NB4 (cell line): ENCODE measurements at regions not wholly inside any gene's neighbourhood (a gene's known extent, or its start where the extent isn't known, plus 50 kb on each side); places are given as distances from the start of the nearest gene placed in this dataset.

Source experiments
- DNase-seq: peaks from one replicate; pipeline ENCODE4 v3.0.0; 2010; ENCODE audit warnings: low read depth
- H3K4me3 ChIP-seq: one replicate; pipeline ENCODE4 v1.5.1; 2011; ENCODE audit warnings: mild to moderate bottlenecking, low read depth, low read length, moderate library complexity
- MYC ChIP-seq: IDR thresholded peaks from 2 replicates; pipeline ENCODE4 v1.6.1; 2011; ENCODE audit warnings: low read depth, low read length
- POLR2A ChIP-seq: IDR thresholded peaks from 2 replicates; pipeline ENCODE4 v1.6.1; 2011; ENCODE audit warnings: mild to moderate bottlenecking; ENCODE audit not compliant: insufficient read length; ENCODE audit errors: extremely low read depth
- TF ChIP-seq, protein P1 (sequence below): IDR thresholded peaks from one replicate; pipeline ENCODE4 v1.5.1; 2012; ENCODE audit warnings: low read depth, low read length
- TF ChIP-seq, protein P2 (sequence below): IDR thresholded peaks from 2 replicates; pipeline ENCODE4 v1.6.1; 2011; ENCODE audit warnings: low read depth, low read length

DNA sequence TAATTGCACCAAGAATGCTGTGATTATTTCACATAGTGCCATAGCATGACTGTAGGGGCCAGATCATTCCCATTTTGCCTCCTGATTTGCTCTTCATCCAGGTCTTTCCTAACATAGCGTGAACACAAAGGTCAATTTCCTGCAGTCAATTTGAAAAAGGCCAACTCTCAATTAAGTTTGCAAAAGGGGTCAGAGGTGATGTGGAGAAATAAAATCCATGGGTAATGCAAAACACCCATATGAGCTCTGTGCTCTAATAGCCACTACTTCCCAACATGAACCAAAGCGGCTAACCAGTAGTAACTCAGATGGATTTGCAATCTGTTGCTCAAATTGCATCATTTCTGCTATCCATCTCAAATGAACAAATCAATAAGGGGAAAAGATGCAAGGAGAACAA is 275.5 kb upstream of the SOX9 start:
- H3K4me3 ChIP-seq: no peak overlapping the region
- TF ChIP-seq POLR2A: no peak
- TF ChIP-seq, protein P1, sequence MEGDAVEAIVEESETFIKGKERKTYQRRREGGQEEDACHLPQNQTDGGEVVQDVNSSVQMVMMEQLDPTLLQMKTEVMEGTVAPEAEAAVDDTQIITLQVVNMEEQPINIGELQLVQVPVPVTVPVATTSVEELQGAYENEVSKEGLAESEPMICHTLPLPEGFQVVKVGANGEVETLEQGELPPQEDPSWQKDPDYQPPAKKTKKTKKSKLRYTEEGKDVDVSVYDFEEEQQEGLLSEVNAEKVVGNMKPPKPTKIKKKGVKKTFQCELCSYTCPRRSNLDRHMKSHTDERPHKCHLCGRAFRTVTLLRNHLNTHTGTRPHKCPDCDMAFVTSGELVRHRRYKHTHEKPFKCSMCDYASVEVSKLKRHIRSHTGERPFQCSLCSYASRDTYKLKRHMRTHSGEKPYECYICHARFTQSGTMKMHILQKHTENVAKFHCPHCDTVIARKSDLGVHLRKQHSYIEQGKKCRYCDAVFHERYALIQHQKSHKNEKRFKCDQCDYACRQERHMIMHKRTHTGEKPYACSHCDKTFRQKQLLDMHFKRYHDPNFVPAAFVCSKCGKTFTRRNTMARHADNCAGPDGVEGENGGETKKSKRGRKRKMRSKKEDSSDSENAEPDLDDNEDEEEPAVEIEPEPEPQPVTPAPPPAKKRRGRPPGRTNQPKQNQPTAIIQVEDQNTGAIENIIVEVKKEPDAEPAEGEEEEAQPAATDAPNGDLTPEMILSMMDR: no peak
- TF ChIP-seq, protein P2, sequence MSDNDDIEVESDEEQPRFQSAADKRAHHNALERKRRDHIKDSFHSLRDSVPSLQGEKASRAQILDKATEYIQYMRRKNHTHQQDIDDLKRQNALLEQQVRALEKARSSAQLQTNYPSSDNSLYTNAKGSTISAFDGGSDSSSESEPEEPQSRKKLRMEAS: no peak
- no peak for TF ChIP-seq MYC
- DNase-seq: no peak

DNA sequence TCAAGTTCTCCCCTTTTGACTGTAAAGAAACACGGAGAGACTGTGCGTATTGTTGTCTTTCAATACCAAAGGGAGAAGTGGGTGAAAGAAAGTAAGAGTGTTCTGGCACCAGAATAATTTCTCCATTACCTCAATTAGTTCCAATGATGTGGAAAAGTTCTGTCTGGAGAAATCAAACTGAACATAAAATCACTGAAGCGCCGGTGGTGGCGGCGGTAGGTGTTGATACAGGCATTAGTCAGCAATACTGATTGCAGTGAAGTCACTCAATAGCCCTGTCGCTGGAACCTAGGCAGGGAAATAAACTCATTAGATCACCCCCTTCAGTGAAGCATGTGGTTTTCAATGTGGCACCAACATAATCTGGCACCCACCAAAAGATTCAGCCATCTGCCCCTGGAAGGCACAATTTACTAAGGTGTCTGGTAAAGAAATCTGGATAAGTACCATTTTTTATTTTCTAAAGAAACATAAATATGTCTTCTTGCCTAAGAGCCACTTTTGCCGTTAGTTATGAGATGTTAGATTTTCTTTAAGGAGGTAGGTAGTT is 274.2 kb upstream of the SOX9 start:
- DNase-seq: no peak
- TF ChIP-seq, protein P2: no peak
- TF ChIP-seq POLR2A: no peak
- no peak for TF ChIP-seq MYC
- TF ChIP-seq, protein P1: no peak
- H3K4me3 ChIP-seq: no peak overlapping the region

DNA sequence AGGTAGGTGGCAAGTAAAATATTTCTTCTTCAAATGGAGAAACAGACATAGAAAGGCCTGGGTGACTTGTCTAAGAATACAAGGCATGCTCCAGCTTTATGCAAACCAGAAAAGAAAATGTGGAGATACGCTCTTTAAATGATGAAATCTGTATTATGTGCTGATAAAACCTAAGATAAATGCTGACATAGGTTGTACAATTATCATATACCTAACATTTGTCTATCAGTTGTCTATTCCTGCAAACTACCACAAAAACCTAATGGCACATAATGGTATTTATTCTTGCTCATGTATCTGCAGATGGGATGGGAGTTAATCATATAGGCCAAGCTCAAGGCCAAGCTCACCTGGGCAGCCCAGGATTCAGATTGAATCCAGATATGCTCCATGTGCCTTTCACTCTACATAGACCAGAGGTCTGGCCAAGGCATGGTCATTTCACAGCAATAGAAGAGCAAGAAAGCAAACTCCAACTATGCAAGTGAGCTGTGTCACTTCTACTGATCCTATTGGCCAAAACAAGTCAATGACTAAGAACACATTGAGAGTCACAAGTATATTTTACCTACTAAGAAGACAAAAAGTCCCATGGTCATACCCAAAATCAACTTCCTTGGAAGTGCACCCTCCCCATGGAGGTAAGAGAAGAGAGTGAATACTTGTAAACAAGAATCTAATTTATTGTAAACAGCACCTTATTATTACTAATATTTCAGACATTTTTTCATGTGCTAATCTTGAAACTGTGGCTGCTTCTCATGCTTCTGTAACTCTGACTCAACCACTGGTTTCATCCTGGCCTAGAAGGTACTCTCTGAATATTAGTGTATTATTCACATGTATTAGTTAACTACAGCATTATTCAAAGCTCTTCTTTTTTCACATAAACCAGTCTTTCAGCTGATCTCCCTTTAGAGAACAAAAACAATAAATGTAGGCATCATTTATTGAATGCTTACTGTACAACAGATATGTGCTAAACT is 270.7 kb upstream of the SOX9 start:
- TF ChIP-seq MYC (no peak), POLR2A (no peak)
- TF ChIP-seq, protein P1: no peak
- TF ChIP-seq, protein P2: no peak
- H3K4me3 ChIP-seq: no peak overlapping the region
- no peak for DNase-seq

DNA sequence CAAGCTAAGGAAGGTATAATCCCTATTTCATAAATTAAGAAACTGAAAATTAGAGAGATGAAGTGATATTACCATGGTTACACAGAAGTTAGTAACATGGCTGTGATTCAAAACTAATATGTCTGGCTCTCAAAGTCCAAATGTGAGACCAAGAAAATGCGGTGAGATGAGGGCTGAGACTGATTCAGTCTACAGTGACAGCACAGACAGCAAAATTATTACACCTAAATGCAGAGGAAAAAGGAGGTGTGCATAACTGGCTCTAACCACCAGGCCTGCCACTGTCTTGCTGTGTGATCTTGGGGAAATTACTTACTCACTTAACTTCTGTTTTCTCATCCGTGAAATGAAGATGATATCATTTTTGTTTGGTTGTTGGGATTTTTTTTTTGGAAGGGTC is 270.0 kb upstream of the SOX9 start:
- DNase-seq: no peak
- TF ChIP-seq, protein P1: no peak
- no peak for TF ChIP-seq POLR2A
- TF ChIP-seq MYC: no peak
- TF ChIP-seq, protein P2: no peak
- no peak overlapping the region for H3K4me3 ChIP-seq

DNA sequence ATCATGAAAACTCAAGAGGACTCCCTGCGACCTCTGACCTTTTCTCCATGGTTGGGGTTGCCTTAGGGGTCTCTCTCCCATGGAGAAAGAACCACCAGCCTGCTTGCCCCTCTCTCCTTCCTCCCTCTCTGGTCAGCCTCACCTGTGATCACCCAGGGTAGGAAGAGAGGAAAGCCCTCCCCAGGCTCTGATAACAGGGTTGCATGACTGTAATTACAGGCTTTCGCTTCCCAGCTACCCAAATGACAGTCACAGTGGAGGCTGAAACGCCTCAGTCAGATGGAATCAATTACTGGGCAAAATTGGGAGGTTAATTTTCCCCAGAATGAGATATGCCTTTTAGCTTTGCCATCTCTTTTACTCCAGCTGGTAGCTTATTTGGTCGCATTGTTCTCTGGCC is 265.8 kb upstream of the SOX9 start:
- TF ChIP-seq POLR2A (no peak), MYC (no peak)
- TF ChIP-seq, protein P2: no peak
- TF ChIP-seq, protein P1: no peak
- H3K4me3 ChIP-seq: no peak overlapping the region
- DNase-seq: no peak
